ENCODE measurements at regions not wholly inside any gene's neighbourhood (a gene's known extent, or its start where the extent isn't known, plus 50 kb on each side); places are given as distances from the start of the nearest gene placed in this dataset.

GRCh38 chr20:24754691-24755090 lies 194.4 kb upstream of the CST7 start:
- no peaks in the 10 kb centered on the region for H3K27me3 Mint-ChIP-seq (ENCODE audit: low read depth in 3 of 3)
- 67% methylated on average over 5 of the region's 6 CpGs for WGBS (ENCODE audit: insufficient coverage)
- H3K9me3 ChIP-seq (replicated peaks in 1 of 2; ENCODE audit: control insufficient read depth in 1 of 2, insufficient read depth in 1 of 2, low read length in 2 of 2): no peaks in the 10 kb centered on the region

DNA sequence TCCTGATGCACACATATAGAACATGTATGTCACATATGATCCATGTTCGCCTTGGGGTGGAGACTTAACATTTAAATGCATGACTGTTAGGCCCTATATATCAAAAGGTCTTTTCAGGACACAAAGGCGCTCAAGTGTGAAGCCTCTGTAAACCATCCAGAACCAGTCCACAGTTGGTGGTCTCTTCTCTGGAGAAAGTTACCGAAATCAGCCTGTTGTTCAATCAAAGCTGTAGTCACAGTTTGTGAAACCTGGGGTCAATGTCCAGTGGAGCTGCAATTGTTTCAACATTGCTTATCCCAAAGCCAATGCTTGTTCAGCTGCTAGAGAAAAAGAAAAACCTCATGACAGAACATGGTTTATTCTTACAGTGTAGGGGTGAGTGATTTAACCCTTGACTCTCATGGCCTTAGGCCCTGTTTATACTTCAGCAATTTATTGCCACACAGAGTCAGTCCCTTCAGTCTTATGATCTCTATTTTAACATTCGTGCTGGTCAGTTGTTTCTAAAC lies 193.6 kb upstream of the CST7 start:
- Histone ChIP-seq H3K9ac (ENCODE audit: insufficient read depth, low read length, poor library complexity, severe bottlenecking) (no peak overlapping the region), H3K27ac (ENCODE audit: low read depth in 1 of 2, low read length in 2 of 2) (no peak overlapping the region), H3K4me2 (replicated peaks; ENCODE audit: extremely low read depth, low read length, poor library complexity, severe bottlenecking) (no peak overlapping the region), H4K20me1 (ENCODE audit: insufficient read depth, low read length) (no peaks in the 10 kb centered on the region), H3K9me3 (replicated peaks in 1 of 2; ENCODE audit: control insufficient read depth in 1 of 2, insufficient read depth in 1 of 2, low read length in 2 of 2) (peaks cover 0 to under 1% of the 10 kb centered on the region in 2 donors), H3K36me3 (replicated peaks in 1 of 2; ENCODE audit: control insufficient read depth in 1 of 2, insufficient read depth in 2 of 2, low read length in 2 of 2) (no peaks in the 10 kb centered on the region), H3K79me2 (ENCODE audit: insufficient read depth, low read length) (no peaks in the 10 kb centered on the region), H2AFZ (ENCODE audit: insufficient read depth, low read depth, low read length, poor library complexity, severe bottlenecking) (no peak overlapping the region), H3K4me3 (replicated peaks in 1 of 3; ENCODE audit: low read depth in 2 of 3, low read length in 3 of 3) (no peak overlapping the region), H3K4me1 (ENCODE audit: control insufficient read depth in 1 of 2, insufficient read depth in 2 of 2, low read length in 2 of 2) (no peaks in the 10 kb centered on the region), H3K27me3 (ENCODE audit: control insufficient read depth in 2 of 2, insufficient read depth in 2 of 2, low read length in 2 of 2) (no peaks in the 10 kb centered on the region)
- intact Hi-C loops (cut with micrococcal nuclease): no loop called here
- H3K27me3 Mint-ChIP-seq (ENCODE audit: low read depth in 3 of 3): no peaks in the 10 kb centered on the region
- TF ChIP-seq, protein P1, sequence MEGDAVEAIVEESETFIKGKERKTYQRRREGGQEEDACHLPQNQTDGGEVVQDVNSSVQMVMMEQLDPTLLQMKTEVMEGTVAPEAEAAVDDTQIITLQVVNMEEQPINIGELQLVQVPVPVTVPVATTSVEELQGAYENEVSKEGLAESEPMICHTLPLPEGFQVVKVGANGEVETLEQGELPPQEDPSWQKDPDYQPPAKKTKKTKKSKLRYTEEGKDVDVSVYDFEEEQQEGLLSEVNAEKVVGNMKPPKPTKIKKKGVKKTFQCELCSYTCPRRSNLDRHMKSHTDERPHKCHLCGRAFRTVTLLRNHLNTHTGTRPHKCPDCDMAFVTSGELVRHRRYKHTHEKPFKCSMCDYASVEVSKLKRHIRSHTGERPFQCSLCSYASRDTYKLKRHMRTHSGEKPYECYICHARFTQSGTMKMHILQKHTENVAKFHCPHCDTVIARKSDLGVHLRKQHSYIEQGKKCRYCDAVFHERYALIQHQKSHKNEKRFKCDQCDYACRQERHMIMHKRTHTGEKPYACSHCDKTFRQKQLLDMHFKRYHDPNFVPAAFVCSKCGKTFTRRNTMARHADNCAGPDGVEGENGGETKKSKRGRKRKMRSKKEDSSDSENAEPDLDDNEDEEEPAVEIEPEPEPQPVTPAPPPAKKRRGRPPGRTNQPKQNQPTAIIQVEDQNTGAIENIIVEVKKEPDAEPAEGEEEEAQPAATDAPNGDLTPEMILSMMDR (IDR thresholded peaks at IDR 0.05): no peak
- H3K4me1 Mint-ChIP-seq: no peaks in the 10 kb centered on the region
- no peak for DNase-seq
- no peak overlapping the region for H3K4me3 Mint-ChIP-seq
- no peaks in the 10 kb centered on the region for H3K36me3 Mint-ChIP-seq
- WGBS (ENCODE audit: insufficient coverage): 55% methylated on average over 1 of the region's 4 CpGs
- H3K27ac Mint-ChIP-seq: no peak overlapping the region
- H3K9me3 Mint-ChIP-seq: peaks cover 0 to 9% (median under 1%) of the 10 kb centered on the region in 7 donors

More at GRCh38 chr20:24754691-24755090, 194.4 kb upstream of the CST7 start:
- peaks cover 0 to 8% (median 0%) of the 10 kb centered on the region in 7 donors for H3K9me3 Mint-ChIP-seq
- H3K79me2 ChIP-seq (ENCODE audit: insufficient read depth, low read length): no peaks in the 10 kb centered on the region
- H4K20me1 ChIP-seq (ENCODE audit: insufficient read depth, low read length): no peaks in the 10 kb centered on the region
- TF ChIP-seq, protein P1 (IDR thresholded peaks at IDR 0.05): no peak
- H3K36me3 ChIP-seq (replicated peaks in 1 of 2; ENCODE audit: control insufficient read depth in 1 of 2, insufficient read depth in 2 of 2, low read length in 2 of 2): no peaks in the 10 kb centered on the region
- H3K27me3 ChIP-seq (ENCODE audit: control insufficient read depth in 2 of 2, insufficient read depth in 2 of 2, low read length in 2 of 2): no peaks in the 10 kb centered on the region
- H3K27ac Mint-ChIP-seq: no peak overlapping the region
- no peak overlapping the region for H3K4me3 Mint-ChIP-seq
- H3K27ac ChIP-seq (ENCODE audit: low read depth in 1 of 2, low read length in 2 of 2): no peak overlapping the region
- H2AFZ ChIP-seq (ENCODE audit: insufficient read depth, low read depth, low read length, poor library complexity, severe bottlenecking): no peak overlapping the region
- no peaks in the 10 kb centered on the region for H3K4me1 ChIP-seq (ENCODE audit: control insufficient read depth in 1 of 2, insufficient read depth in 2 of 2, low read length in 2 of 2)
- no peak overlapping the region for H3K4me2 ChIP-seq (replicated peaks; ENCODE audit: extremely low read depth, low read length, poor library complexity, severe bottlenecking)
- H3K4me3 ChIP-seq (replicated peaks in 1 of 3; ENCODE audit: low read depth in 2 of 3, low read length in 3 of 3): no peak overlapping the region
- intact Hi-C loops (cut with micrococcal nuclease): no loop called here
- no peaks in the 10 kb centered on the region for H3K4me1 Mint-ChIP-seq
- no peak overlapping the region for H3K9ac ChIP-seq (ENCODE audit: insufficient read depth, low read length, poor library complexity, severe bottlenecking)
- DNase-seq: no peak
- no peaks in the 10 kb centered on the region for H3K36me3 Mint-ChIP-seq

Data from CD14-positive monocyte (primary cell).